GM19238 (cell line): ENCODE measurements at regions not wholly inside any gene's neighbourhood (a gene's known extent, or its start where the extent isn't known, plus 50 kb on each side); places are given as distances from the start of the nearest gene placed in this dataset.

Experiments used
- DNase-seq: peaks from one replicate; pipeline ENCODE4 v3.0.0; 2011; ENCODE audit warnings: low spot score; ENCODE audit not compliant: insufficient read length

- no peak for DNase-seq
Observed at GRCh38 chr18:51716277-51716676, 518.8 kb upstream of the MEX3C start.

- DNase-seq: no peak
Observed at GRCh38 chr18:51721388-51721787, 523.9 kb upstream of the MEX3C start.

GRCh38 chr18:51721996-51722395, 524.5 kb upstream of the MEX3C start:
- no peak for DNase-seq

GRCh38 chr18:51724790-51725721, 527.6 kb upstream of the MEX3C start:
- no peak for DNase-seq

- DNase-seq: no peak
Observed at GRCh38 chr18:51726614-51727013, 529.1 kb upstream of the MEX3C start.

GRCh38 chr18:51727780-51728179, 530.3 kb upstream of the MEX3C start:
- no peak for DNase-seq

- DNase-seq: no peak
Observed at GRCh38 chr18:51731070-51731469, 533.6 kb upstream of the MEX3C start.

- DNase-seq: no peak
Observed at GRCh38 chr18:51734576-51734975, 537.1 kb upstream of the MEX3C start.

GRCh38 chr18:51739044-51739666, 541.7 kb upstream of the MEX3C start:
- DNase-seq: no peak

GRCh38 chr18:51751901-51752300, 554.4 kb upstream of the MEX3C start:
- no peak for DNase-seq

- no peak for DNase-seq
Observed at GRCh38 chr18:51753365-51754057, 556.0 kb upstream of the MEX3C start.

- DNase-seq: no peak
Observed at GRCh38 chr18:51754566-51754965, 557.1 kb upstream of the MEX3C start.

GRCh38 chr18:51757255-51757924, 559.9 kb upstream of the MEX3C start:
- no peak for DNase-seq

GRCh38 chr18:51762373-51762772, 564.9 kb upstream of the MEX3C start:
- no peak for DNase-seq

GRCh38 chr18:51765606-51766360, 568.3 kb upstream of the MEX3C start:
- DNase-seq: no peak

GRCh38 chr18:51767293-51767692, 569.8 kb upstream of the MEX3C start:
- no peak for DNase-seq

GRCh38 chr18:51778115-51778514, 561.9 kb upstream of the DCC start:
- no peak for DNase-seq

- no peak for DNase-seq
Observed at GRCh38 chr18:51789871-51790270, 550.1 kb upstream of the DCC start.

- no peak for DNase-seq
Observed at GRCh38 chr18:51801514-51801913, 538.5 kb upstream of the DCC start.

GRCh38 chr18:51802569-51803428, 537.2 kb upstream of the DCC start:
- no peak for DNase-seq
